ENCODE measurements at regions not wholly inside any gene's neighbourhood (a gene's known extent, or its start where the extent isn't known, plus 50 kb on each side); places are given as distances from the start of the nearest gene placed in this dataset.

DNA sequence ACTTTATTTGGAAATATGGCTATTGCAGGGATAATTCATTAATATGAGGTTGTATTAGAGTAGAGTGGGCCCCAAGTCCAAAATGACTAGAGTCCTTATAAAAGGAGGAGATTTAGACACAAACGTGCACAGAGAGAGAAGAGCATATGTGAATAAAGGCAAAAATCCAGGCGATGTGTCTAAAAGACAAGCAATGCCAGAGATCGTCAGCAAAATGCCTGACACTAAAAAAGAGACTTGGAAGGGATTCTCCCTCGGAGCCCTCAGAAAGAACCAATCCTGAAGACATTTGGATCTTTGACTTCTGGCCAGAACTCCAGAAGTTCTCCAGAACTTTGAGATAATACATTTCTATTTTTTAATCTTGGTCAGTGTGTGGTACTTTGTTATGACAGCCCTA, 472.1 kb downstream of the NLGN4X start:
- Histone ChIP-seq H3K4me3 (ENCODE audit: low read depth in 1 of 2, low read length in 2 of 2) (no peak overlapping the region), H3K4me1 (ENCODE audit: insufficient read depth, low read length) (no peaks in the 10 kb centered on the region), H3K27me3 (ENCODE audit: control insufficient read depth in 1 of 2, insufficient read depth in 2 of 2, low read length in 2 of 2) (no peaks in the 10 kb centered on the region), H3K9me3 (ENCODE audit: low read length) (no peaks in the 10 kb centered on the region), H3K9ac (ENCODE audit: low read length) (no peak overlapping the region), H3K27ac (ENCODE audit: low read depth, low read length) (no peak overlapping the region), H3K36me3 (ENCODE audit: insufficient read depth, low read length) (no peaks in the 10 kb centered on the region)

DNA sequence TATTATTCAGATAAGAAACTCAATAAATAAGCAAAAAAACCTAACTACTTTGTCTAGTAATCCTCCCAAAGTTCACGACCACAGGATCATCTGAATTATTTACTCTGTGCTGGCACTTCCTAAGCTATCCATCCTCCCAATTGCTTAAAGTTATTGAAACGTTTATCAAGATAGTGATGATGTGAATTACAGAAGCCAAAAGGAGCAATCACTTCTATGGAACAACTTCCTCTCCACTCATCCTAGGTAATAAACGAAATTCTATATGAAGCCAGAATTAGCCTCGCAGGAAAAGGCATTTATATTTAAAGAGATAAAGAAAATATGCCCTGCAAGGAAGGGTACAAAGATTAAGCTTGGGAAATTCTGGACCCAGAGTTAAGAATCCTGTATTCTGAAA, 475.4 kb downstream of the NLGN4X start:
- Histone ChIP-seq H3K27ac (ENCODE audit: low read depth, low read length) (no peak overlapping the region), H3K4me1 (ENCODE audit: insufficient read depth, low read length) (no peaks in the 10 kb centered on the region), H3K9me3 (ENCODE audit: low read length) (no peaks in the 10 kb centered on the region), H3K36me3 (ENCODE audit: insufficient read depth, low read length) (no peaks in the 10 kb centered on the region), H3K4me3 (ENCODE audit: low read depth in 1 of 2, low read length in 2 of 2) (no peak overlapping the region), H3K9ac (ENCODE audit: low read length) (no peak overlapping the region), H3K27me3 (ENCODE audit: control insufficient read depth in 1 of 2, insufficient read depth in 2 of 2, low read length in 2 of 2) (no peaks in the 10 kb centered on the region)

DNA sequence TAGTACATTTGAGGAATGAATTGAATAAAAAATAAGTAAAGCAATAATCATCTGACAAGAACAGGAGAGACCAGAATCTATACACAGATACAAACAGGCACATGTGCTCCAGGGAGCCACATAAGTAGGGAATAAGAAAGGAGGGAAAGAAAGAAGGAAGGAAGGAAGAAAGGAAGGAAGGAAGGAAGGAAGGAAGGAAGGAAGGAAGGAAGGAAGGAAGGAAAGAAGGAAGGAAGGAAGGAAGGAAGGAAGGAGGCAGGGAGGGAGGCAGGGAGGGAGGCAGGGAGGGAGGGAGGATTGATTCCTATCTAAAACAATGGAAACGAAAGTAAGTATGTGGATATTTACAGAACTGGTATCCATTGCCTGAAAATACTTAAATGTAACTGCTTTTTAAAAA, 475.8 kb downstream of the NLGN4X start:
- H3K9ac ChIP-seq (ENCODE audit: low read length), result no peak overlapping the region
- no peak overlapping the region for H3K27ac ChIP-seq (ENCODE audit: low read depth, low read length)
- H3K27me3 ChIP-seq (ENCODE audit: control insufficient read depth in 1 of 2, insufficient read depth in 2 of 2, low read length in 2 of 2), result no peaks in the 10 kb centered on the region
- H3K4me1 ChIP-seq (ENCODE audit: insufficient read depth, low read length), result no peaks in the 10 kb centered on the region
- no peaks in the 10 kb centered on the region for H3K36me3 ChIP-seq (ENCODE audit: insufficient read depth, low read length)
- H3K9me3 ChIP-seq (ENCODE audit: low read length), result no peaks in the 10 kb centered on the region
- no peak overlapping the region for H3K4me3 ChIP-seq (ENCODE audit: low read depth in 1 of 2, low read length in 2 of 2)

DNA sequence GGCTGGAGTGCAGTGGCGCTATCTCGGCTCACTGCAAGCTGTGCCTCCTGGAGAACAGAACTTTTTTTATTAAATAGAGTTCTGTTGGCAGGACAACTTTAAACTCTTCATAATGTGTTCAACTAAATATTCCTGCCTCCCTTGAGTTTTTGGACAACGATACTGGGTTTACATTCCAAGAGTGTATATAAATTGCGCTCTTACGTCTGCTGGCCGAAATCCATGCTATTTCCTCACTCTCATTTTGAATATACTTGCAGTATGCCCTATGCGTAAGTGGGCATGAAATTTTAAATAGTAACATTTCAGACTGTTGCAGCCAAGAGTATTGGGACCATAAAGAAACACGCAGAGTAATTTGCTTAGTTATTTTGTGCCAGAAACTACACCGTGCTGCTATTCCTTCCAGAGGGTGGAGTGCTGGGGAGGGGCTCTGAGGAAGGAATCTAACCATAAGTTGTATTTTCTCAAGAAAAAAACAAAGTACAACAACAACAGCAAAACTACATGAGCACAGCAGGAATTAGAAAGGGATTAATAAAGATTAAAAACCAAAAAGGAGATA, 480.0 kb downstream of the NLGN4X start:
- no peak overlapping the region for H3K9ac ChIP-seq (ENCODE audit: low read length)
- no peaks in the 10 kb centered on the region for H3K27me3 ChIP-seq (ENCODE audit: control insufficient read depth in 1 of 2, insufficient read depth in 2 of 2, low read length in 2 of 2)
- no peak overlapping the region for H3K4me3 ChIP-seq (ENCODE audit: low read depth in 1 of 2, low read length in 2 of 2)
- no peaks in the 10 kb centered on the region for H3K4me1 ChIP-seq (ENCODE audit: insufficient read depth, low read length)
- H3K27ac ChIP-seq (ENCODE audit: low read depth, low read length), result no peak overlapping the region
- H3K9me3 ChIP-seq (ENCODE audit: low read length), result no peaks in the 10 kb centered on the region
- no peaks in the 10 kb centered on the region for H3K36me3 ChIP-seq (ENCODE audit: insufficient read depth, low read length)

DNA sequence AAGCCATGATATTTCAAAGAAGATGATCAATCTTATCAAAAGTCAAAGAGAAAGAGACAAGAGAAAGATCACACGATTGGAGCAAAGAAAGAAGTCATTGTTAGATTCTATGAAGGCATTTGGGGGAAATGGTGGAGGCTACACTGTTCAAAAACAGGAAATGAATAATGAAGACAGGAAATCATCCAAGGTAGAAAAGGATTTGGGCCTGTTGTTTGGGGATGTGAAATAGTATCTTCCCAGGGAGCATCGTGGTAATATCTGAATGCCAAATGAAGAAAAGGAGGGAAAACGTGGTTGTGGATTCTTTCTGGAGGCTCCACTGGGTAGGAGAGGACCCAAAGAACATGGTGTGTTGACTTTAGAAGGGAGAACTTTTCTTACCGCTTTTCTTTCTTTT, 482.4 kb downstream of the NLGN4X start:
- Histone ChIP-seq H3K27ac (ENCODE audit: low read depth, low read length) (no peak overlapping the region), H3K4me3 (ENCODE audit: low read depth in 1 of 2, low read length in 2 of 2) (no peak overlapping the region), H3K36me3 (ENCODE audit: insufficient read depth, low read length) (no peaks in the 10 kb centered on the region), H3K27me3 (ENCODE audit: control insufficient read depth in 1 of 2, insufficient read depth in 2 of 2, low read length in 2 of 2) (no peaks in the 10 kb centered on the region), H3K4me1 (ENCODE audit: insufficient read depth, low read length) (no peaks in the 10 kb centered on the region), H3K9ac (ENCODE audit: low read length) (no peak overlapping the region), H3K9me3 (ENCODE audit: low read length) (no peaks in the 10 kb centered on the region)

DNA sequence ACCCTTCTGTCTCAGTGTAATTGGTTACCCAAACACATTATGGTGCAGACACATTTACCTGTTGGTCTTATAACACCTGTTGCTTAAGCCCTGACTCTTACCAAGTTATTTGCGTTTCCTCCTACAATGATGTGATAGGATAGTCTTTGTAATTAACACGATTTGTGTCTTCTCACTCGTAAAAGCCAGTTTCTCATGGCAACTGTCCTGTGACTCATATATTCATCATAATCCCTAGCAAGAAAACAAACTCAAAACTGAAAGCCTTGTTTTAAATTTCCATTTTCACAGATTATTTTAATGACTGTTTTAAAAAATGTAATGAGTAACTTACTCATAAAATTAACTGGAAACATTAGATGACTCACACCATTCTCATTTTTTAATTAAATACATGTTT, 495.2 kb downstream of the NLGN4X start:
- Histone ChIP-seq H3K36me3 (ENCODE audit: insufficient read depth, low read length) (no peaks in the 10 kb centered on the region), H3K9ac (ENCODE audit: low read length) (no peak overlapping the region), H3K4me3 (ENCODE audit: low read depth in 1 of 2, low read length in 2 of 2) (no peak overlapping the region), H3K9me3 (ENCODE audit: low read length) (no peaks in the 10 kb centered on the region), H3K27me3 (ENCODE audit: control insufficient read depth in 1 of 2, insufficient read depth in 2 of 2, low read length in 2 of 2) (no peaks in the 10 kb centered on the region), H3K27ac (ENCODE audit: low read depth, low read length) (no peak overlapping the region), H3K4me1 (ENCODE audit: insufficient read depth, low read length) (no peaks in the 10 kb centered on the region)

DNA sequence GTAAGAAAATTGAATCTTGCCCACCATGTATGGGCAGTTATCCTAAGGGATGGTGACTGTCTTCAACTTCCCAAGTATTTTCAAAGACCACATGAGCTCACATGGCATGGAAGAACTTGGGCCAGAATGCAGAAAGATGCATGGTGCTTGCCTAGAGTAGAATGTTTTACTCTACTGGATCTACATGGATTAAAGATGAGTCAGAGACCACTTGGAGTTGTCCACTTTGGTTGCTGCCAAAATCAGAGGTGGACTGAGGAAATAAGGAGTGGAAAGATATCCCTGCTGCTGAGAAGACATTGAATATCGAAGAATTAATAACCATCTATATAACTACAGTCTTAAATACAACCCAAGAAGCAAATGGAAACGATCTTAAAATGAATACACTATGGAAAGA, 498.1 kb downstream of the NLGN4X start:
- Histone ChIP-seq H3K4me1 (ENCODE audit: insufficient read depth, low read length) (no peaks in the 10 kb centered on the region), H3K36me3 (ENCODE audit: insufficient read depth, low read length) (no peaks in the 10 kb centered on the region), H3K9ac (ENCODE audit: low read length) (no peak overlapping the region), H3K27ac (ENCODE audit: low read depth, low read length) (no peak overlapping the region), H3K9me3 (ENCODE audit: low read length) (no peaks in the 10 kb centered on the region), H3K4me3 (ENCODE audit: low read depth in 1 of 2, low read length in 2 of 2) (no peak overlapping the region), H3K27me3 (ENCODE audit: control insufficient read depth in 1 of 2, insufficient read depth in 2 of 2, low read length in 2 of 2) (no peaks in the 10 kb centered on the region)

DNA sequence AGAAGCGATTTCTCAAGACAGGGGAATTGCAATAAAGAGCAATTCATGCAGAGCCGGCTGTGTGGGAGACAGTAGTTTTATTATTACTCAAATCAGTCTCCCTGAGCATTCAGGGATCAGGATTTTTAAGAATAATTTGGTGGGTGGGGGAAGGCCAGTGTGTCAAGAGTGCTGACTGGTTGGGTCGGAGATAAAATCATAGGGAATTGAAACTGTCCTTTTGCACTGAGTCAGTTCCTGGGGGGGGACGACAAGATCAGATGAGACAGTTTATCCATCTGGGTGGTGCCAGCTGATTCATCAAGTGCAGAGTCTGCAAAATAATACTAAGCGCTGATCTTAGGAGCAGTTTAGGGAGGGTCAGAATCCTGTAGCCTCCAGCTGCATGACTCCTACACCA, 502.4 kb downstream of the NLGN4X start:
- no peak overlapping the region for H3K27ac ChIP-seq (ENCODE audit: low read depth, low read length)

DNA sequence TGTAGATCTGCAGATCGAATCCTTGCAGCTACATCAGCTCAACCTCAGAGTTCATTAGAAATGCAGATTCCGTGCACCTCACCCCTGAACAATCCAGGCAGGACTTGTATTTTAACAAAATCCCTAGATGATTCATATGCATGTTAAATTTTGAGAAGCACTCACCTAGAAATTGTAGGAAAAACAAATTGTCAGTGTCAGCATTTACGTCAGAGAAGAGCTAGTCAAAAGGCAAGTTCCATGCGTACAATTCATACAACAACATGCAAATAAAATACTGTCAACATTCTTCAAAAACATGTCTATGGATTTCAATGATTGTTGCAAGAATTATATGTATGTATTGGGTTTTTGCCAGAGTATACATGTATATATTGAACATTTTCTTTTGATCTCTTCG, 504.5 kb downstream of the NLGN4X start:
- Histone ChIP-seq H3K9me3 (ENCODE audit: low read length) (no peaks in the 10 kb centered on the region), H3K4me1 (ENCODE audit: insufficient read depth, low read length) (no peaks in the 10 kb centered on the region), H3K4me3 (ENCODE audit: low read depth in 1 of 2, low read length in 2 of 2) (no peak overlapping the region), H3K27me3 (ENCODE audit: control insufficient read depth in 1 of 2, insufficient read depth in 2 of 2, low read length in 2 of 2) (no peaks in the 10 kb centered on the region), H3K9ac (ENCODE audit: low read length) (no peak overlapping the region), H3K36me3 (ENCODE audit: insufficient read depth, low read length) (no peaks in the 10 kb centered on the region), H3K27ac (ENCODE audit: low read depth, low read length) (no peak overlapping the region)

More for the DNA sequence above, 502.4 kb downstream of the NLGN4X start:
- Histone ChIP-seq H3K9me3 (ENCODE audit: low read length) (no peaks in the 10 kb centered on the region), H3K9ac (ENCODE audit: low read length) (no peak overlapping the region), H3K4me3 (ENCODE audit: low read depth in 1 of 2, low read length in 2 of 2) (no peak overlapping the region), H3K27me3 (ENCODE audit: control insufficient read depth in 1 of 2, insufficient read depth in 2 of 2, low read length in 2 of 2) (no peaks in the 10 kb centered on the region), H3K4me1 (ENCODE audit: insufficient read depth, low read length) (no peaks in the 10 kb centered on the region), H3K36me3 (ENCODE audit: insufficient read depth, low read length) (no peaks in the 10 kb centered on the region)

DNA sequence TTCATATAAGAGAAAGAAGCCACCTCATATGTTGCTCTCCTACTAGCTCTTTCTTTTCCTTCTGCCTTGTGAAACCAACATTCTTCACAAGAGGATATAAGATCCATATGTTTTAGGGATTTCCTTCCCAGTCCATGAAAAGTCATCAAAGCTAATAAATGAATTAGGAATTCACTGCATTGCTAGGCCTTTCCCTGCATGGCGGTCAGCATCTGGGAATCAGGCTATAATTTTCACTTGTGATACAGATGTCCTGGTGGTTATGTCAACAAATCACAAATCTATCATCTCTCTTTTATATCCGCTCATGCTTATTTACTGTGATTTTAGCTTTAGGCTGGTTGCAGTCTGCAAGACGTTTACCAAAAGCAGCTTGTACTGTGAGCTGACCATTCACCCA, 510.0 kb downstream of the NLGN4X start:
- Histone ChIP-seq H3K4me3 (ENCODE audit: low read depth in 1 of 2, low read length in 2 of 2) (no peak overlapping the region), H3K36me3 (ENCODE audit: insufficient read depth, low read length) (no peaks in the 10 kb centered on the region), H3K4me1 (ENCODE audit: insufficient read depth, low read length) (no peaks in the 10 kb centered on the region), H3K27me3 (ENCODE audit: control insufficient read depth in 1 of 2, insufficient read depth in 2 of 2, low read length in 2 of 2) (no peaks in the 10 kb centered on the region), H3K9me3 (ENCODE audit: low read length) (no peaks in the 10 kb centered on the region), H3K9ac (ENCODE audit: low read length) (no peak overlapping the region), H3K27ac (ENCODE audit: low read depth, low read length) (no peak overlapping the region)

DNA sequence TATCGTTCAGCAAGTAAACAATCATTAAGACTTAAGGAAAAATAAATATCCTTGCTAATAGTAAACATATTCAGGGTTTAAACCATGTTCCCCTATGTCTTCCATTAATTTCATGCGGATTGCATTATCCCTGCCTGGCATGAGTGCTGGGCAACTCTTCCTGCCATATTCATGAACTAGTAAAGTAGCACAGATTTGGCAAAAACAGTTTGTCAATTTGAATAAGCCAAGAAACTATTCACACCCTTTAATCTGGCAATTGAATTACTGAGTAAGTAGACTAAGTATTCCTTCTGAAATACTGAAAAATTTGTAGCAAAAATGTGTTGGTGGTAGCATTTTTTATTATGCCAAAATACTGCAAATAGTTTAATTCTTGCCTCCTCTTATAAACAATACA, 512.0 kb downstream of the NLGN4X start:
- Histone ChIP-seq H3K27me3 (ENCODE audit: control insufficient read depth in 1 of 2, insufficient read depth in 2 of 2, low read length in 2 of 2) (no peaks in the 10 kb centered on the region), H3K9ac (ENCODE audit: low read length) (no peak overlapping the region), H3K9me3 (ENCODE audit: low read length) (no peaks in the 10 kb centered on the region), H3K36me3 (ENCODE audit: insufficient read depth, low read length) (no peaks in the 10 kb centered on the region), H3K4me1 (ENCODE audit: insufficient read depth, low read length) (no peaks in the 10 kb centered on the region), H3K27ac (ENCODE audit: low read depth, low read length) (no peak overlapping the region), H3K4me3 (ENCODE audit: low read depth in 1 of 2, low read length in 2 of 2) (no peak overlapping the region)

DNA sequence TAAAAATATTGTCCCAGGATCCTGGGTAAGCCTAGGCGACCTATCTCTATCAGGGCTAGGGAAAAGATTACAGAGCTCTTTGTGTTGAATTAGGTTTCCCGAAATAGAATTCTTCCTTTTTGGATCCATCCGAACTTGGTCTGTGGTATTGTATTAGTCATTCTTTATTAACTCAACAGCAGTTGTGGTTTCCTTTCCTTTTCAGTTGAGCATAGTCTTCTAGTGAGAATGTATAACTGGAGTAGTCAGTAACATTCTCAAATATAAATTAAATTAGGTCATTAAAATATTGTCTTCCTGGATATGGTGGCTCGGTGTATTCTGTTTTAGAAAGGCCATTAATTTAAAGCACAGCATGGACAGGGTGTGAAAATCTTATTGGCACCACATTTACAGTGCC, 520.4 kb downstream of the NLGN4X start:
- Histone ChIP-seq H3K4me3 (ENCODE audit: low read depth in 1 of 2, low read length in 2 of 2) (no peak overlapping the region), H3K36me3 (ENCODE audit: insufficient read depth, low read length) (no peaks in the 10 kb centered on the region), H3K27ac (ENCODE audit: low read depth, low read length) (no peak overlapping the region), H3K4me1 (ENCODE audit: insufficient read depth, low read length) (no peaks in the 10 kb centered on the region), H3K27me3 (ENCODE audit: control insufficient read depth in 1 of 2, insufficient read depth in 2 of 2, low read length in 2 of 2) (no peaks in the 10 kb centered on the region), H3K9ac (ENCODE audit: low read length) (no peak overlapping the region), H3K9me3 (ENCODE audit: low read length) (no peaks in the 10 kb centered on the region)
